Neural cell (in vitro differentiated cells): ENCODE measurements at regions not wholly inside any gene's neighbourhood (a gene's known extent, or its start where the extent isn't known, plus 50 kb on each side); places are given as distances from the start of the nearest gene placed in this dataset.

Experiments used
- H2AFZ ChIP-seq: fragments of 200-600, 300-800 bp; sonication (generic), shearing (Covaris generic); 2 replicates; pipeline ENCODE4 v1.6.0; 2014; ENCODE audit warnings: low read depth, mild to moderate bottlenecking, antibody characterized with exemption, low read length, moderate library complexity
- H3F3A ChIP-seq: fragments of 200-600 bp; shearing (Covaris generic); 2 replicates; pipeline ENCODE4 v1.6.1; 2016; ENCODE audit warnings: mild to moderate bottlenecking, moderate library complexity, mixed read lengths, antibody characterized with exemption, low read length; ENCODE audit not compliant: insufficient read depth, poor library complexity, severe bottlenecking
- H3K27ac ChIP-seq: fragments of 200-600, 300-800 bp; sonication (generic), shearing (Covaris generic); 2 replicates; pipeline ENCODE4 v1.5.1; 2014; ENCODE audit warnings: mild to moderate bottlenecking, low read length, moderate library complexity
- H3K27me3 ChIP-seq: fragments of 300-800, 200-600 bp; sonication (generic), shearing (Covaris generic); 2 replicates; pipeline ENCODE4 v1.6.0; 2014; ENCODE audit warnings: mild to moderate bottlenecking, low read depth, low read length, moderate library complexity; ENCODE audit not compliant: insufficient read depth
- H3K36me3 ChIP-seq: fragments of 300-800, 200-600 bp; sonication (generic), shearing (Covaris generic); 2 replicates; pipeline ENCODE4 v1.5.1; 2014; ENCODE audit warnings: mild to moderate bottlenecking, antibody characterized with exemption, low read length, moderate library complexity; ENCODE audit not compliant: insufficient read depth
- H3K4me2 ChIP-seq: fragments of 300-800, 200-600 bp; sonication (generic), shearing (Covaris generic); 2 replicates; pipeline ENCODE4 v1.6.0; 2014; ENCODE audit warnings: mild to moderate bottlenecking, low read length
- H3K4me3 ChIP-seq: fragments of 300-800, 200-600 bp; sonication (generic), shearing (Covaris generic); 2 replicates; pipeline ENCODE4 v1.5.1; 2014; ENCODE audit warnings: mild to moderate bottlenecking, low read length, moderate library complexity
- H3K79me2 ChIP-seq: fragments of 200-600 bp; shearing (Covaris generic); replicated peaks from 2 replicates; pipeline ENCODE4 v1.6.0; 2014; ENCODE audit warnings: mild to moderate bottlenecking, low read length, moderate library complexity; ENCODE audit not compliant: insufficient read depth
- H3K9ac ChIP-seq: fragments of 300-800, 200-600 bp; sonication (generic), shearing (Covaris generic); 2 replicates; pipeline ENCODE4 v1.6.1; 2016; ENCODE audit warnings: mild to moderate bottlenecking, low read length, mixed read lengths
- H3K9me2 ChIP-seq: fragments of 200-600 bp; shearing (Covaris generic); 2 replicates; pipeline ENCODE4 v1.6.1; 2016; ENCODE audit warnings: mild to moderate bottlenecking, low read length, mixed read lengths; ENCODE audit not compliant: insufficient read depth
- H3K9me3 ChIP-seq: fragments of 200-600, 300-800 bp; sonication (generic), shearing (Covaris generic); 2 replicates; pipeline ENCODE4 v1.6.1; 2016; ENCODE audit warnings: mild to moderate bottlenecking, mixed run types, low read length, moderate library complexity, mixed read lengths
- H4K20me1 ChIP-seq: fragments of 200-600 bp; shearing (Covaris generic); 2 replicates; pipeline ENCODE4 v1.6.1; 2016; ENCODE audit warnings: mild to moderate bottlenecking, mixed run types; ENCODE audit not compliant: insufficient read depth
- EP300 ChIP-seq: fragments of 450-650 bp; conservative IDR thresholded peaks from 2 replicates; pipeline ENCODE4 v1.6.1; 2014; ENCODE audit warnings: antibody characterized with exemption, mild to moderate bottlenecking, moderate library complexity; ENCODE audit not compliant: poor library complexity, severe bottlenecking
- EZH2 ChIP-seq: fragments of 200-600, 300-800 bp; shearing (Covaris generic), sonication (generic); IDR thresholded peaks from 2 replicates; pipeline ENCODE4 v1.6.1; 2014; ENCODE audit warnings: antibody characterized with exemption, low read length, borderline replicate concordance, mild to moderate bottlenecking; ENCODE audit not compliant: insufficient read depth, poor library complexity, severe bottlenecking
- MXI1 ChIP-seq: fragments of 450-650 bp; conservative IDR thresholded peaks from 2 replicates; pipeline ENCODE4 v1.6.1; 2014; ENCODE audit warnings: antibody characterized with exemption, mild to moderate bottlenecking; ENCODE audit not compliant: poor library complexity, severe bottlenecking
- POLR2AphosphoS5 ChIP-seq: IDR thresholded peaks from 2 replicates; pipeline ENCODE4 v1.6.1; 2012
- RAD21 ChIP-seq: fragments of 450-650 bp; conservative IDR thresholded peaks from 2 replicates; pipeline ENCODE4 v1.6.1; 2014; ENCODE audit warnings: antibody characterized with exemption, mild to moderate bottlenecking, moderate library complexity
- SMC3 ChIP-seq: fragments of 450-650 bp; conservative IDR thresholded peaks from 2 replicates; pipeline ENCODE4 v1.6.1; 2014; ENCODE audit warnings: antibody characterized with exemption, mild to moderate bottlenecking, moderate library complexity; ENCODE audit not compliant: poor library complexity
- TAF1 ChIP-seq: IDR thresholded peaks from 2 replicates; pipeline ENCODE4 v1.6.1; 2012; ENCODE audit warnings: low read depth
- TF ChIP-seq, protein P1 (sequence below): fragments of 450-650 bp; IDR thresholded peaks from 2 replicates; pipeline ENCODE4 v1.5.1; 2014; ENCODE audit warnings: antibody characterized with exemption, mild to moderate bottlenecking, moderate library complexity; ENCODE audit not compliant: poor library complexity, severe bottlenecking
- TF ChIP-seq, protein P2 (sequence below): IDR thresholded peaks from 2 replicates; pipeline ENCODE4 v1.6.1; 2012; ENCODE audit warnings: borderline replicate concordance

DNA sequence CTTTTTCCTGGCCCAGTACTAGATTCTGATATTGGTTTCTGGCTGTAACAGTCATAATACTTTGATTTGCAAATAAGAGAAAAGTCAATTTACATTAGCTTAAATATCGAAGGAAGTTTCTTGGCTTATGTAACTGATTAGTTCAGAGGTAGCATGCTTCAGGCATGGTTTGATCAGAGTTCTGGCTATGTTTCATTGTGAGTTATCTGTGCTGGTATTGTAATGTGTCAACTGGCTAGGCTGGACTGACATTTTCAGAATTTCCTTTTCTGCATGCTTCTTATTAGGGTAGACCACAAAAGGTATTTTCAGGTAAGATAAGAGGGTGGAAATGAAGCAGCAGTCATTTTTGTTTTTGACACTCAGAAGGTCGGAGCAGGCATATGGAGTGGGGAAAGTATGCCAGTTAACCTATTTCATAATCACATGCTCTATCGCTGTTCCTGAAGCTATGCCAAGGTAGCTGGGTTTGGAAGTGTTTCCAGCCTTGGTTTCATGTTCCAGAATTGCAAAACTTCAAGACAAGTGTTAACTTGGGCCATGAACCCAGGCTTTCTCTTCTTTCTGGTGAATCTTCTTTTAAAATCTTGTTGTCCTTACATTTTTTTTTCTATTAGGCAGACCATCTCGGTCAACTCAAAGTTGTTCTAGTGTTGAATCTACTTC, 244.9 kb downstream of the DHX35 start:
- Histone ChIP-seq H3K79me2 (no peaks in the 10 kb centered on the region), H2AFZ (no peak overlapping the region), H3K4me2 (no peak overlapping the region), H3F3A (no peaks in the 10 kb centered on the region), H3K36me3 (no peaks in the 10 kb centered on the region), H3K4me3 (no peak overlapping the region), H3K9ac (no peak overlapping the region), H4K20me1 (no peaks in the 10 kb centered on the region), H3K27me3 (no peaks in the 10 kb centered on the region), H3K9me3 (peaks cover 8% of the 10 kb centered on the region), H3K9me2 (no peaks in the 10 kb centered on the region), H3K27ac (no peak overlapping the region)
- TF ChIP-seq EZH2 = no peak
- TF ChIP-seq SMC3 = no peak
- TF ChIP-seq POLR2AphosphoS5 = no peak
- TF ChIP-seq, protein P1, sequence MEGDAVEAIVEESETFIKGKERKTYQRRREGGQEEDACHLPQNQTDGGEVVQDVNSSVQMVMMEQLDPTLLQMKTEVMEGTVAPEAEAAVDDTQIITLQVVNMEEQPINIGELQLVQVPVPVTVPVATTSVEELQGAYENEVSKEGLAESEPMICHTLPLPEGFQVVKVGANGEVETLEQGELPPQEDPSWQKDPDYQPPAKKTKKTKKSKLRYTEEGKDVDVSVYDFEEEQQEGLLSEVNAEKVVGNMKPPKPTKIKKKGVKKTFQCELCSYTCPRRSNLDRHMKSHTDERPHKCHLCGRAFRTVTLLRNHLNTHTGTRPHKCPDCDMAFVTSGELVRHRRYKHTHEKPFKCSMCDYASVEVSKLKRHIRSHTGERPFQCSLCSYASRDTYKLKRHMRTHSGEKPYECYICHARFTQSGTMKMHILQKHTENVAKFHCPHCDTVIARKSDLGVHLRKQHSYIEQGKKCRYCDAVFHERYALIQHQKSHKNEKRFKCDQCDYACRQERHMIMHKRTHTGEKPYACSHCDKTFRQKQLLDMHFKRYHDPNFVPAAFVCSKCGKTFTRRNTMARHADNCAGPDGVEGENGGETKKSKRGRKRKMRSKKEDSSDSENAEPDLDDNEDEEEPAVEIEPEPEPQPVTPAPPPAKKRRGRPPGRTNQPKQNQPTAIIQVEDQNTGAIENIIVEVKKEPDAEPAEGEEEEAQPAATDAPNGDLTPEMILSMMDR = no peak
- TF ChIP-seq, protein P2, sequence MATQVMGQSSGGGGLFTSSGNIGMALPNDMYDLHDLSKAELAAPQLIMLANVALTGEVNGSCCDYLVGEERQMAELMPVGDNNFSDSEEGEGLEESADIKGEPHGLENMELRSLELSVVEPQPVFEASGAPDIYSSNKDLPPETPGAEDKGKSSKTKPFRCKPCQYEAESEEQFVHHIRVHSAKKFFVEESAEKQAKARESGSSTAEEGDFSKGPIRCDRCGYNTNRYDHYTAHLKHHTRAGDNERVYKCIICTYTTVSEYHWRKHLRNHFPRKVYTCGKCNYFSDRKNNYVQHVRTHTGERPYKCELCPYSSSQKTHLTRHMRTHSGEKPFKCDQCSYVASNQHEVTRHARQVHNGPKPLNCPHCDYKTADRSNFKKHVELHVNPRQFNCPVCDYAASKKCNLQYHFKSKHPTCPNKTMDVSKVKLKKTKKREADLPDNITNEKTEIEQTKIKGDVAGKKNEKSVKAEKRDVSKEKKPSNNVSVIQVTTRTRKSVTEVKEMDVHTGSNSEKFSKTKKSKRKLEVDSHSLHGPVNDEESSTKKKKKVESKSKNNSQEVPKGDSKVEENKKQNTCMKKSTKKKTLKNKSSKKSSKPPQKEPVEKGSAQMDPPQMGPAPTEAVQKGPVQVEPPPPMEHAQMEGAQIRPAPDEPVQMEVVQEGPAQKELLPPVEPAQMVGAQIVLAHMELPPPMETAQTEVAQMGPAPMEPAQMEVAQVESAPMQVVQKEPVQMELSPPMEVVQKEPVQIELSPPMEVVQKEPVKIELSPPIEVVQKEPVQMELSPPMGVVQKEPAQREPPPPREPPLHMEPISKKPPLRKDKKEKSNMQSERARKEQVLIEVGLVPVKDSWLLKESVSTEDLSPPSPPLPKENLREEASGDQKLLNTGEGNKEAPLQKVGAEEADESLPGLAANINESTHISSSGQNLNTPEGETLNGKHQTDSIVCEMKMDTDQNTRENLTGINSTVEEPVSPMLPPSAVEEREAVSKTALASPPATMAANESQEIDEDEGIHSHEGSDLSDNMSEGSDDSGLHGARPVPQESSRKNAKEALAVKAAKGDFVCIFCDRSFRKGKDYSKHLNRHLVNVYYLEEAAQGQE = no peak
- no peak for TF ChIP-seq MXI1
- TF ChIP-seq RAD21 = no peak
- no peak for TF ChIP-seq EP300
- no peak for TF ChIP-seq TAF1

GRCh38 chr20:39195582-39196021, 233.5 kb downstream of the DHX35 start:
- H4K20me1 ChIP-seq = no peaks in the 10 kb centered on the region
- H3K4me2 ChIP-seq = no peak overlapping the region
- H3K27me3 ChIP-seq = no peaks in the 10 kb centered on the region
- TF ChIP-seq EZH2 (no peak), POLR2AphosphoS5 (peak; percentile 35), RAD21 (no peak), EP300 (peak; percentile 36), SMC3 (no peak), MXI1 (no peak), TAF1 (no peak)
- TF ChIP-seq, protein P1 = no peak
- TF ChIP-seq, protein P2 = no peak
- no peaks in the 10 kb centered on the region for H3K9me2 ChIP-seq
- H3K4me3 ChIP-seq = peak overlapping the region; percentile 6
- no peaks in the 10 kb centered on the region for H3K36me3 ChIP-seq
- H3F3A ChIP-seq = no peaks in the 10 kb centered on the region
- H2AFZ ChIP-seq = no peak overlapping the region
- no peak overlapping the region for H3K9ac ChIP-seq
- no peak overlapping the region for H3K27ac ChIP-seq
- no peaks in the 10 kb centered on the region for H3K79me2 ChIP-seq
- H3K9me3 ChIP-seq = no peaks in the 10 kb centered on the region
